K562 (cell line): ENCODE measurements at regions not wholly inside any gene's neighbourhood (a gene's known extent, or its start where the extent isn't known, plus 50 kb on each side); places are given as distances from the start of the nearest gene placed in this dataset.

ENCODE experiments used
- ATAC-seq: fragments of 200-7000 bp; cut with Tn5 transposase; 3 replicates; pipeline ENCODE4 v1.9.1; 2020; ENCODE audit warnings: moderate library complexity
- BruUV-seq: library from RNA; stranded (reverse); fragments of 400-500 nt; replicated peaks from 2 replicates; lab custom pipeline; 2021; lab: Mats Ljungman, UMichigan
- CTCF ChIA-PET: fragments of 300-600 bp; formaldehyde crosslinking; extraction: SDS; loops from one replicate; lab custom pipeline; 2021; ENCODE audit warnings: low intra/inter-chr PET ratio; lab: Yijun Ruan, JAX
- POLR2A ChIA-PET: fragments of 300-600, 350-650 bp; sonication (Branson Sonifier 250); formaldehyde crosslinking; extraction: SDS; loops from one replicate; lab custom pipeline; 2021; ENCODE audit warnings: antibody characterized with exemption, inconsistent platforms; lab: Yijun Ruan, JAX
- DNase-seq, 4 experiments: peaks; one replicate each; pipeline versions ENCODE4 v3.0.0 to v3.0.0-alpha.2; 2011 to 2018; ENCODE audit warnings: low spot score in 3 of 4, mixed read lengths in 3 of 4; ENCODE audit errors: extremely low read depth in 1 of 4
- FAIRE-seq: peaks from 2 replicates; lab custom pipeline; 2011; peaks lifted over from hg19 to GRCh38; lab: Jason Lieb, UNC
- H2AFZ ChIP-seq: 2 replicates; pipeline ENCODE4 v1.6.0; 2011; ENCODE audit warnings: low read depth, low read length, control low read depth, inconsistent platforms
- H3K27ac ChIP-seq: fragments of 200-600 bp; 3 replicates; pipeline ENCODE4 v1.8.0; 2011; ENCODE audit warnings: low read depth, mild to moderate bottlenecking, control low read depth, inconsistent platforms, low read length, moderate library complexity, mixed read lengths; ENCODE audit errors: extremely low read depth
- H3K27me3 ChIP-seq, 2 experiments: fragments of 300-600 bp in 1 of 2; 2 replicates in 1 of 2; 3 replicates in 1 of 2; pipeline versions ENCODE4 v1.6.0 to v1.8.0; 2011; ENCODE audit warnings: inconsistent platforms in 2 of 2, low read length in 2 of 2, mild to moderate bottlenecking in 1 of 2, mixed read lengths in 1 of 2, moderate library complexity in 1 of 2; ENCODE audit not compliant: control insufficient read depth in 2 of 2, insufficient read depth in 2 of 2
- H3K36me3 ChIP-seq: fragments of 300-600 bp; 3 replicates; pipeline ENCODE4 v1.8.0; 2011; ENCODE audit warnings: mild to moderate bottlenecking, low read length, inconsistent platforms; ENCODE audit not compliant: control insufficient read depth, insufficient read depth
- H3K4me1 ChIP-seq, 2 experiments: fragments of 200-600 bp in 1 of 2; replicated peaks in 1 of 2; 2 replicates in 1 of 2; 3 replicates in 1 of 2; pipeline versions ENCODE4 v1.5.1 to v1.8.0; 2011; ENCODE audit warnings: inconsistent platforms in 2 of 2, low read length in 2 of 2, mild to moderate bottlenecking in 1 of 2, mixed read lengths in 1 of 2, moderate library complexity in 1 of 2; ENCODE audit not compliant: control insufficient read depth in 2 of 2, insufficient read depth in 2 of 2
- H3K4me2 ChIP-seq: 2 replicates; pipeline ENCODE4 v1.6.1; 2011; ENCODE audit warnings: low read length, control low read depth, inconsistent platforms, mixed read lengths; ENCODE audit not compliant: insufficient read depth
- H3K4me3 ChIP-seq: fragments of 200-600 bp; sonication (generic), shearing (Covaris generic); 2 replicates; pipeline ENCODE4 v1.5.1; 2016; ENCODE audit warnings: control low read depth, inconsistent platforms
- H3K79me2 ChIP-seq: fragments of 200-600 bp; 3 replicates; pipeline ENCODE4 v1.8.0; 2011; ENCODE audit warnings: low read length, inconsistent platforms; ENCODE audit not compliant: control insufficient read depth, insufficient read depth
- H3K9ac ChIP-seq, 2 experiments: 2 replicates each; pipeline versions ENCODE4 v1.6.0 to v1.6.1; 2011; ENCODE audit warnings: low read depth in 2 of 2, low read length in 2 of 2, control low read depth in 1 of 2, inconsistent platforms in 1 of 2, mild to moderate bottlenecking in 1 of 2, mixed read lengths in 1 of 2; ENCODE audit not compliant: insufficient read depth in 1 of 2
- H3K9me1 ChIP-seq: one replicate; pipeline ENCODE4 v1.6.0; 2011; ENCODE audit warnings: inconsistent platforms, mild to moderate bottlenecking, low read length, moderate library complexity; ENCODE audit not compliant: control insufficient read depth, insufficient read depth
- H3K9me3 ChIP-seq: replicated peaks from 2 replicates; pipeline ENCODE4 v1.5.1; 2011; ENCODE audit warnings: low read depth, low read length, inconsistent platforms; ENCODE audit not compliant: control insufficient read depth, insufficient read depth
- H4K20me1 ChIP-seq: replicated peaks from 2 replicates; pipeline ENCODE4 v1.6.1; 2011; ENCODE audit warnings: low read length, inconsistent platforms, mixed read lengths; ENCODE audit not compliant: control insufficient read depth, insufficient read depth
- BCLAF1 ChIP-seq, 2 experiments: fragments of 450-650 bp in 1 of 2; IDR thresholded peaks; 2 replicates each; pipeline ENCODE4 v1.6.1; 2011 to 2017; ENCODE audit warnings: low read depth in 2 of 2, antibody characterized with exemption in 1 of 2, borderline replicate concordance in 1 of 2, low read length in 1 of 2, mild to moderate bottlenecking in 1 of 2, mixed read lengths in 1 of 2; ENCODE audit not compliant: control insufficient read depth in 1 of 2
- CBX3 ChIP-seq, 2 experiments: IDR thresholded peaks; 1 replicate in 1 of 2; 2 replicates in 1 of 2; pipeline ENCODE4 v1.6.1; 2012; ENCODE audit warnings: inconsistent platforms in 2 of 2, low read length in 2 of 2, borderline replicate concordance in 1 of 2, control low read depth in 1 of 2
- REST ChIP-seq, 2 experiments: fragments of 450-650 bp; formaldehyde crosslinking in 1 of 2; IDR thresholded peaks; 2 replicates each; pipeline versions ENCODE4 v1.4.0 to v1.6.1; 2014 to 2020; ENCODE audit warnings: mild to moderate bottlenecking in 2 of 2, borderline replicate concordance in 1 of 2, low read depth in 1 of 2
- SMARCA5 ChIP-seq: fragments of 450-650 bp; IDR thresholded peaks from 2 replicates; pipeline ENCODE4 v1.6.1; 2016
- XRCC3 ChIP-seq: fragments of 450-650 bp; IDR thresholded peaks from 2 replicates; pipeline ENCODE4 v1.6.1; 2017; ENCODE audit warnings: mild to moderate bottlenecking, moderate library complexity
- ZBTB43 ChIP-seq: sonication (generic); formaldehyde crosslinking; IDR thresholded peaks from 2 replicates; pipeline ENCODE4 v1.8.0; 2023; ENCODE audit warnings: mild to moderate bottlenecking, missing genetic modification reagents
- ZNF436 ChIP-seq: fragments of 250-450, 450-650 bp; sonication (Bioruptor Pico); formaldehyde crosslinking; IDR thresholded peaks from 2 replicates; pipeline ENCODE4 v1.7.0; 2020; ENCODE audit warnings: mild to moderate bottlenecking
- WGBS: fragments of 100-300 bp; shearing (Covaris generic); methylation state at CpG from one replicate; pipeline ENCODE4 v1.1.6; 2016; ENCODE audit warnings: low coverage, mixed read lengths; ENCODE audit not compliant: insufficient coverage; ENCODE audit errors: missing lambda C conversion rate; 5-methylcytosine and 5-hydroxymethylcytosine counted together
- in situ Hi-C: fragments of 300-500 bp; cut with MboI; formaldehyde crosslinking; loops from 4 replicates; pipeline ENCODE4 v1.15.0; 2018; ENCODE audit warnings: inconsistent platforms, mixed read lengths
- intact Hi-C: fragments of 100-400 bp; cut with micrococcal nuclease; formaldehyde crosslinking; loops from 2 replicates; pipeline ENCODE4 v1.14.2; 2022

- Histone ChIP-seq H2AFZ (no peak overlapping the region), H3K27me3 (no peaks in the 10 kb centered on the region; a peak in 1 of 5 replicates), H3K4me1 (no peaks in the 10 kb centered on the region), H3K36me3 (no peaks in the 10 kb centered on the region), H4K20me1 (peaks cover 10% of the 10 kb centered on the region), H3K4me2 (no peak overlapping the region), H3K9me1 (peaks cover 3% of the 10 kb centered on the region), H3K4me3 (no peak overlapping the region), H3K27ac (no peak overlapping the region), H3K79me2 (no peaks in the 10 kb centered on the region), H3K9ac (no peak overlapping the region), H3K9me3 (no peaks in the 10 kb centered on the region)
- in situ Hi-C loops (loop anchor here (10.0 kb wide), 1 partner anchor 181 kb away; the partner anchor contains the start of gene IGSF21), intact Hi-C loops (loop anchor here (2.0 to 5.0 kb wide), 4 partner anchors 177 to 379 kb away; no protein-coding TSS in a partner anchor)
- FAIRE-seq = no peak
- 1% methylated on average over 4 of the region's 4 CpGs for WGBS
- TF ChIP-seq ZBTB43 (CRISPR knock-in tag) (no peak), BCLAF1 (IDR thresholded peaks at IDR 0.05; ENCODE audit: borderline replicate concordance in 1 of 2, control insufficient read depth in 1 of 2, low read depth in 2 of 2, low read length in 1 of 2) (no peak), XRCC3 (no peak), SMARCA5 (no peak), ZNF436 (CRISPR knock-in tag) (no peak), REST (IDR thresholded peaks at IDR 0.05; ENCODE audit: borderline replicate concordance) (no peak), REST (CRISPR knock-in tag; IDR thresholded peaks at IDR 0.05; ENCODE audit: low read depth) (no peak), CBX3 (IDR thresholded peaks at IDR 0.05; ENCODE audit: borderline replicate concordance in 1 of 2, low read length in 2 of 2) (no peak)
- ATAC-seq = no peak
- CTCF ChIA-PET = no interaction called here
- POLR2A ChIA-PET = interaction anchor here (0.5 to 1.4 kb wide), 5 partner anchors 11 to 572 kb away, joined by 3 to 4 read pairs (median 3); no protein-coding TSS in a partner anchor
- no TSS peak for BruUV-seq
- no peak for DNase-seq
Observed at GRCh38 chr1:17923666-17924065, 168.5 kb downstream of the ACTL8 start.
